Thyroid gland (tissue), 4 donors: ENCODE measurements at regions not wholly inside any gene's neighbourhood (a gene's known extent, or its start where the extent isn't known, plus 50 kb on each side); places are given as distances from the start of the nearest gene placed in this dataset.

Experiments used
- CTCF ChIP-seq, 6 experiments: fragments of 200-600 bp in 3 of 6; fragments of 450-650 bp in 3 of 6; sonication (generic) in 3 of 6; IDR thresholded peaks; one replicate each; pipeline ENCODE4 v1.5.1; 2016 to 2019; ENCODE audit warnings: antibody characterized with exemption in 6 of 6, mild to moderate bottlenecking in 2 of 6, inconsistent platforms in 1 of 6, moderate library complexity in 1 of 6
- POLR2A ChIP-seq, 2 donors: fragments of 450-650 bp; IDR thresholded peaks; one replicate each; pipeline ENCODE4 v1.6.1; 2017; ENCODE audit warnings: antibody characterized with exemption in 2 of 2, mild to moderate bottlenecking in 2 of 2, moderate library complexity in 1 of 2

DNA sequence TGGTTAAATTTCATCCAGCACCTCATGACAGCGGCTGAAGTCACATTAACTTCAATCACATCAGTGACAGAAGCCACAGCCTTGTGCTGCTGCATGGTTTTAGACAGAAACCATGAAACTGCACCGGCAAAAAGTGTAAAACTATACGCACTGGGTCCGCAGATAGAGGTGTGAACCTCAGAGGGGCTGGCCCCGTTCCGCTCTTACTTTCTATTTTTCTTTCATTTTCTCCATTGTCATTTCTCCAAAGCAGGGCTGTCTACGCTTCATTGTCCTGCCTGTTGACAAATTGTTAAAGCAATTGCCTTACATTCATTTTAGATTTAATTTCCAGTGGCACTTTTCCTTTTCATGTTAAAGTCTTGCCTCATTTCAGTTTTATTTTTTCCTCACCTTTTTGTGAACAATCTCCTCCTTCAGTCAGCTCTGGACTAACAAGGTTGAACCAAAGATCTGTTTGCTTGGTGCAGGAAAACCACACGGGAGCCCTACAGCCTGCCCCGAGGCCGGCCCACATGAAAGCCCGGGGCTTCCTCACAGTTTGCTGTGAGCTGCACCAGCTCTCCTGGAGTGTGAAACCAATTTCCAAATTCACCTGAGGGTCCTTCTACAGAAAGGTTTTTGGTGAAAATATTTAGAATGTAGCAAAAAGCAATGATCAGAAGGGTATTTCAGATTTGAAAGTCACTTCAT lies 63.7 kb downstream of the PRR18 start:
- TF ChIP-seq CTCF (IDR thresholded peaks at IDR 0.05) (no peak), POLR2A (IDR thresholded peaks at IDR 0.05) (no peak)
